ENCODE measurements at regions not wholly inside any gene's neighbourhood (a gene's known extent, or its start where the extent isn't known, plus 50 kb on each side); places are given as distances from the start of the nearest gene placed in this dataset.

DNA sequence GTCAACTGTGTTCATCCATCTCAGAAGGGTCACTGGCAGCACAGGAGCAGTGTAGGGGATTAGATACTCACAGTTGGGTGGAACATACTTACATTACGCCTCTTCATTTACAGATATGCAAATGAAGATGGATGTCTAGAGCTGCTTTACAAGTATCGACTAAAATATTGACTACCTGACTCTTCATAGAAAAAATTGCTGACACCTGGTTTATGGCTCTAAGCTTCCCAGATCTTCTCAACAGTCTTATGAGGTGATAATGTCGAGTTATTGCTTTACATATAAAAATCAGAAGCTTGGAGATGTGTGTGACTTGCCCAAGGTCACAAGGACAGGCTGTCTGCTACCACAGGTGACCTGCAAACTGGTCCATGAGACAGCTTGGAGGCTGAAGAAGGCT is 677.2 kb downstream of the TYW1 start:
- TF ChIP-seq POLR2A (IDR thresholded peaks at IDR 0.05; ENCODE audit: low read depth) (no peak), CTCF (IDR thresholded peaks at IDR 0.05) (no peak), POLR2AphosphoS5 (IDR thresholded peaks at IDR 0.05) (no peak)

Measured in esophagus muscularis mucosa (tissue), 3 donors.